Vagina (tissue), 2 donors: ENCODE measurements at regions not wholly inside any gene's neighbourhood (a gene's known extent, or its start where the extent isn't known, plus 50 kb on each side); places are given as distances from the start of the nearest gene placed in this dataset.

ENCODE experiments used
- POLR2AphosphoS5 ChIP-seq, 2 donors: sonication (generic); formaldehyde crosslinking; IDR thresholded peaks; one replicate each; pipeline ENCODE4 v1.9.0; 2017; ENCODE audit warnings: antibody characterized with exemption in 2 of 2, mild to moderate bottlenecking in 2 of 2, low read depth in 1 of 2; ENCODE audit not compliant: insufficient read depth in 1 of 2
- TF ChIP-seq, protein P1 (sequence below), 3 experiments: fragments of 450-650 bp in 2 of 3; fragments of 200-600 bp in 1 of 3; sonication (generic) in 1 of 3; IDR thresholded peaks; one replicate each; pipeline ENCODE4 v1.5.1; 2017 to 2019; ENCODE audit warnings: antibody characterized with exemption in 3 of 3, mild to moderate bottlenecking in 2 of 3, moderate library complexity in 2 of 3

DNA sequence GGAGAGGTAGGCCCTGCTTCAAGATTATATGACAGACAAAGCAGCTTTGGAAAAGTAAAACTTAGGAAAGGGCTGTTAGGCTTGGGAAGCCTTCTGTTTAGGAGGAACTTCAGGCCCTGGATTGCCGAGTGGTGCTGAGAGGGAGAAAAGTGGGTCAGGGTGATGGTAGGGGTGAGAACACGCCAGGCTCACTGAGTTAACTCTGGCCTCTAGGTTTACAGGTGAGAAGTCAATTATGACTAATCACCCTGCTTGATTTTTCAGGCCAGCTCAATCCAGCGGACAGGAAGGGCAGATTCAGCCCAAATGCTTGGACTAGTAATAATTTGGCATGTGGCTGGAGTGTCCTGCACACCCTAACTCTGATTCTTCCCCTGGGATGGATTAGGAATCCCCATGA is 365.1 kb upstream of the LMCD1 start:
- TF ChIP-seq POLR2AphosphoS5 (IDR thresholded peaks at IDR 0.05; ENCODE audit: insufficient read depth in 1 of 2, low read depth in 1 of 2): no peak
- TF ChIP-seq, protein P1, sequence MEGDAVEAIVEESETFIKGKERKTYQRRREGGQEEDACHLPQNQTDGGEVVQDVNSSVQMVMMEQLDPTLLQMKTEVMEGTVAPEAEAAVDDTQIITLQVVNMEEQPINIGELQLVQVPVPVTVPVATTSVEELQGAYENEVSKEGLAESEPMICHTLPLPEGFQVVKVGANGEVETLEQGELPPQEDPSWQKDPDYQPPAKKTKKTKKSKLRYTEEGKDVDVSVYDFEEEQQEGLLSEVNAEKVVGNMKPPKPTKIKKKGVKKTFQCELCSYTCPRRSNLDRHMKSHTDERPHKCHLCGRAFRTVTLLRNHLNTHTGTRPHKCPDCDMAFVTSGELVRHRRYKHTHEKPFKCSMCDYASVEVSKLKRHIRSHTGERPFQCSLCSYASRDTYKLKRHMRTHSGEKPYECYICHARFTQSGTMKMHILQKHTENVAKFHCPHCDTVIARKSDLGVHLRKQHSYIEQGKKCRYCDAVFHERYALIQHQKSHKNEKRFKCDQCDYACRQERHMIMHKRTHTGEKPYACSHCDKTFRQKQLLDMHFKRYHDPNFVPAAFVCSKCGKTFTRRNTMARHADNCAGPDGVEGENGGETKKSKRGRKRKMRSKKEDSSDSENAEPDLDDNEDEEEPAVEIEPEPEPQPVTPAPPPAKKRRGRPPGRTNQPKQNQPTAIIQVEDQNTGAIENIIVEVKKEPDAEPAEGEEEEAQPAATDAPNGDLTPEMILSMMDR (IDR thresholded peaks at IDR 0.05): no peak
